ENCODE measurements at regions not wholly inside any gene's neighbourhood (a gene's known extent, or its start where the extent isn't known, plus 50 kb on each side); places are given as distances from the start of the nearest gene placed in this dataset.

DNA sequence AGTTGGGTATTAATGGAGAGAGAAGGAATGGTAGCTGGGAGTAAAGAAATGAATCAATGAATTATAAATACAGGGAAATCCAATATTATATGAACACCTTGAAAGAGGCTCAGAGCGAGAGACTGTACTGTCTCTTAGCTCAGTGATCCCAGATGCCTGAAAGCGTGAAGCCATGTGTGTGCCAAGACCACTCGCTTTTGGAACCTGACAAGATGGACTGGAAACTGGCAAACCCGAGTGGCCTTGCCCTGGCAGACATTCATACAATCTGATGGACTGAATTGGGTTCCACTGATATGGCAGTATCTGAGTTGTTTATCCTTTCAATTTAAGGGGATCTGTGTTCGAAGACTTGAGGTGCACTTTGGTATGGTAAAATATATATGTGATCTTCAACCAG is 170.3 kb downstream of the ERCC6L2 start:
- no peak overlapping the region for H3K27ac Mint-ChIP-seq
- Histone ChIP-seq H3K36me3 (no peaks in the 10 kb centered on the region), H3K27me3 (no peaks in the 10 kb centered on the region), H3K9ac (no peak overlapping the region), H3F3A (ENCODE audit: low read depth) (peaks cover 19% of the 10 kb centered on the region), H3K4me2 (no peak overlapping the region), H4K20me1 (ENCODE audit: low read depth) (no peaks in the 10 kb centered on the region), H2AFZ (replicated peaks) (no peak overlapping the region), H3K4me1 (peaks cover 26% of the 10 kb centered on the region), H3K4me3 (no peak overlapping the region), H3K9me3 (ENCODE audit: low read depth) (no peaks in the 10 kb centered on the region), H3K27ac (no peak overlapping the region), H3K79me2 (ENCODE audit: low read depth) (no peaks in the 10 kb centered on the region)
- DNase-seq (ENCODE audit: low spot score), result no peak
- H3K4me3 Mint-ChIP-seq, result no peak overlapping the region
- H3K36me3 Mint-ChIP-seq, result peaks cover 4% of the 10 kb centered on the region
- H3K9me3 Mint-ChIP-seq, result peaks cover 5% of the 10 kb centered on the region
- peaks cover 10% of the 10 kb centered on the region for H3K27me3 Mint-ChIP-seq (ENCODE audit: insufficient read depth, low read depth)
- TF ChIP-seq, protein P1, sequence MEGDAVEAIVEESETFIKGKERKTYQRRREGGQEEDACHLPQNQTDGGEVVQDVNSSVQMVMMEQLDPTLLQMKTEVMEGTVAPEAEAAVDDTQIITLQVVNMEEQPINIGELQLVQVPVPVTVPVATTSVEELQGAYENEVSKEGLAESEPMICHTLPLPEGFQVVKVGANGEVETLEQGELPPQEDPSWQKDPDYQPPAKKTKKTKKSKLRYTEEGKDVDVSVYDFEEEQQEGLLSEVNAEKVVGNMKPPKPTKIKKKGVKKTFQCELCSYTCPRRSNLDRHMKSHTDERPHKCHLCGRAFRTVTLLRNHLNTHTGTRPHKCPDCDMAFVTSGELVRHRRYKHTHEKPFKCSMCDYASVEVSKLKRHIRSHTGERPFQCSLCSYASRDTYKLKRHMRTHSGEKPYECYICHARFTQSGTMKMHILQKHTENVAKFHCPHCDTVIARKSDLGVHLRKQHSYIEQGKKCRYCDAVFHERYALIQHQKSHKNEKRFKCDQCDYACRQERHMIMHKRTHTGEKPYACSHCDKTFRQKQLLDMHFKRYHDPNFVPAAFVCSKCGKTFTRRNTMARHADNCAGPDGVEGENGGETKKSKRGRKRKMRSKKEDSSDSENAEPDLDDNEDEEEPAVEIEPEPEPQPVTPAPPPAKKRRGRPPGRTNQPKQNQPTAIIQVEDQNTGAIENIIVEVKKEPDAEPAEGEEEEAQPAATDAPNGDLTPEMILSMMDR (IDR thresholded peaks at IDR 0.05), result no peak
- TF ChIP-seq EZH2 (IDR thresholded peaks at IDR 0.05), result no peak
- TF ChIP-seq EZH2phosphoT487 (IDR thresholded peaks at IDR 0.05), result no peak
- H3K4me1 Mint-ChIP-seq, result peaks cover 37% of the 10 kb centered on the region

DNA sequence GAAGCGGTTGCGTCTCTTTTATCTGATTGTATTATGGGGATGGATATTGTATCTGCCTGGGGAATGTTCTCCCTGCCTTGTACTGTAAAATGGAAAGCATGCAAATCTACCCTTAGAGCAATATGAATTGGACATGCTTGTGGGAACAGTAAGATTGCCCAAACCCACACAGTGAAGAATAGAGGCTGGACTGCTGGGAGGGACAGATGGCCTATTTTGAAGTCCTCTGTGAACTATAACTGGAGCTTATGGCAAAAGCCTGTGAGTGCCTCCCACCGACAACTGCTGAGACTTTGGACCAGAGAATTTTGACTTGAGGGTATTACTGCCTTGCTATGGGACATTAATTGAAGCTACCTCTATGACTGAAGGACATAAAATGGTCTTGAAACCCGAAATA is 168.9 kb downstream of the ERCC6L2 start:
- Histone ChIP-seq H3K79me2 (ENCODE audit: low read depth) (no peaks in the 10 kb centered on the region), H3K9ac (no peak overlapping the region), H2AFZ (replicated peaks) (no peak overlapping the region), H3K27ac (no peak overlapping the region), H3K9me3 (ENCODE audit: low read depth) (no peaks in the 10 kb centered on the region), H3K4me2 (no peak overlapping the region), H3K27me3 (no peaks in the 10 kb centered on the region), H3K4me1 (peaks cover 26% of the 10 kb centered on the region), H3K4me3 (no peak overlapping the region), H3F3A (ENCODE audit: low read depth) (peaks cover 19% of the 10 kb centered on the region), H3K36me3 (no peaks in the 10 kb centered on the region), H4K20me1 (ENCODE audit: low read depth) (no peaks in the 10 kb centered on the region)
- H3K4me1 Mint-ChIP-seq, result peaks cover 34% of the 10 kb centered on the region
- peak overlapping the region; percentile 14 for H3K27ac Mint-ChIP-seq
- H3K9me3 Mint-ChIP-seq, result peaks cover 4% of the 10 kb centered on the region
- TF ChIP-seq, protein P1 (IDR thresholded peaks at IDR 0.05), result no peak
- no peak for TF ChIP-seq EZH2 (IDR thresholded peaks at IDR 0.05)
- TF ChIP-seq EZH2phosphoT487 (IDR thresholded peaks at IDR 0.05), result no peak
- no peak overlapping the region for H3K4me3 Mint-ChIP-seq
- no peak for DNase-seq (ENCODE audit: low spot score)
- H3K36me3 Mint-ChIP-seq, result peaks cover 2% of the 10 kb centered on the region
- peaks cover 13% of the 10 kb centered on the region for H3K27me3 Mint-ChIP-seq (ENCODE audit: insufficient read depth, low read depth)

DNA sequence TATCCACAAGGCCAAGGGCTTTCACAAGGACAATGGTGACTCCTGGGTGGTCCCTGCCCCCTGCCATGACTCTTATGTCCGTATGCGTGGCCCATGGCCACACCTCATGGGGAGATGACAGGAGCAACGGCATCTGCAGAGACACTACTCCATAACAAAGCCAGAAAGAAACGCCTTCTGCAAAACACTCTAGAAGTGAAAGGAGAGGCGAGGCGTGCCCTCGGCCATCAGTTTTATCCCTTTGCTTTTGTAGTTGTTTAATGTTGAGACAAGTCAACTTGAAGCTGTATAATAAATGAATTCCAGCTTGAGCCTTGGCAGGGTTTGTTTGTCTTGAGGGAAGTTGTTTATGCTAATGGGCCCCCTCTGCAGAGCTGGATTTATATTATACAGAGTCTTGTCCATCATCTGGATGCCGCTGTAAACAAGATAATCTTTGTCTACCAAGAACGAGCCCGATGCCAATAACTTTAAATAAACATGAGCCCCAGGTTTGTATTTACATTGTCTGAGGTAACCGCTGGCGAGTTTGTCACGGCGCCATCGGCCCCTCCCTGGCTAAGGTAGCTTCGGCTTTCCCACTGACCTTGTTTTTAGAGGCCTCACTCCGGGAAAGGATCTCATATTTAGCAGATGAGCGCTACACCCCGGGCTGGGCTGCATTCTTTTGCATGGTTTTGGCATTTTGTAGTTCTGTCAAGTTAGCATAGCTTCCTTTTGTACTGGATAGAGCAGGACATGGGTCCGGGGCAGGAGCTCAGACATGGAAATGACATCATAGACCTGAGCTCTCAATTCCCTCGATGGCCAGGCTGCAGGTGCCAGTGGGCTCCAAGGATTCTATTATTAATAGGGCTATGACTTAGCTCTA is 165.3 kb downstream of the ERCC6L2 start:
- Histone ChIP-seq H3K9ac (no peak overlapping the region), H3K36me3 (no peaks in the 10 kb centered on the region), H3K27ac (no peak overlapping the region), H4K20me1 (ENCODE audit: low read depth) (no peaks in the 10 kb centered on the region), H3K79me2 (ENCODE audit: low read depth) (no peaks in the 10 kb centered on the region), H3F3A (ENCODE audit: low read depth) (no peaks in the 10 kb centered on the region), H3K4me3 (no peak overlapping the region), H3K27me3 (no peaks in the 10 kb centered on the region), H3K4me2 (no peak overlapping the region), H3K9me3 (ENCODE audit: low read depth) (no peaks in the 10 kb centered on the region), H2AFZ (replicated peaks) (no peak overlapping the region), H3K4me1 (no peaks in the 10 kb centered on the region)
- DNase-seq (ENCODE audit: low spot score), result no peak
- H3K36me3 Mint-ChIP-seq, result peaks cover 10% of the 10 kb centered on the region
- no peak overlapping the region for H3K27ac Mint-ChIP-seq
- peaks cover 8% of the 10 kb centered on the region for H3K4me1 Mint-ChIP-seq
- TF ChIP-seq EZH2phosphoT487 (IDR thresholded peaks at IDR 0.05) (no peak), EZH2 (IDR thresholded peaks at IDR 0.05) (no peak)
- TF ChIP-seq, protein P1 (IDR thresholded peaks at IDR 0.05), result no peak
- peaks cover 32% of the 10 kb centered on the region for H3K9me3 Mint-ChIP-seq
- no peak overlapping the region for H3K4me3 Mint-ChIP-seq
- H3K27me3 Mint-ChIP-seq (ENCODE audit: insufficient read depth, low read depth), result peaks cover 13% of the 10 kb centered on the region
